NB4 (cell line): ENCODE measurements at regions not wholly inside any gene's neighbourhood (a gene's known extent, or its start where the extent isn't known, plus 50 kb on each side); places are given as distances from the start of the nearest gene placed in this dataset.

ENCODE experiments used
- DNase-seq: peaks from one replicate; pipeline ENCODE4 v3.0.0; 2010; ENCODE audit warnings: low read depth
- H3K4me3 ChIP-seq: one replicate; pipeline ENCODE4 v1.5.1; 2011; ENCODE audit warnings: mild to moderate bottlenecking, low read depth, low read length, moderate library complexity
- MAX ChIP-seq: IDR thresholded peaks from 2 replicates; pipeline ENCODE4 v1.6.1; 2011; ENCODE audit warnings: low read depth, low read length
- MYC ChIP-seq: IDR thresholded peaks from 2 replicates; pipeline ENCODE4 v1.6.1; 2011; ENCODE audit warnings: low read depth, low read length
- POLR2A ChIP-seq: IDR thresholded peaks from 2 replicates; pipeline ENCODE4 v1.6.1; 2011; ENCODE audit warnings: mild to moderate bottlenecking; ENCODE audit not compliant: insufficient read length; ENCODE audit errors: extremely low read depth
- TF ChIP-seq, protein P1 (sequence below): IDR thresholded peaks from one replicate; pipeline ENCODE4 v1.5.1; 2012; ENCODE audit warnings: low read depth, low read length

- H3K4me3 ChIP-seq, result no peak overlapping the region
- DNase-seq, result no peak
- TF ChIP-seq, protein P1, sequence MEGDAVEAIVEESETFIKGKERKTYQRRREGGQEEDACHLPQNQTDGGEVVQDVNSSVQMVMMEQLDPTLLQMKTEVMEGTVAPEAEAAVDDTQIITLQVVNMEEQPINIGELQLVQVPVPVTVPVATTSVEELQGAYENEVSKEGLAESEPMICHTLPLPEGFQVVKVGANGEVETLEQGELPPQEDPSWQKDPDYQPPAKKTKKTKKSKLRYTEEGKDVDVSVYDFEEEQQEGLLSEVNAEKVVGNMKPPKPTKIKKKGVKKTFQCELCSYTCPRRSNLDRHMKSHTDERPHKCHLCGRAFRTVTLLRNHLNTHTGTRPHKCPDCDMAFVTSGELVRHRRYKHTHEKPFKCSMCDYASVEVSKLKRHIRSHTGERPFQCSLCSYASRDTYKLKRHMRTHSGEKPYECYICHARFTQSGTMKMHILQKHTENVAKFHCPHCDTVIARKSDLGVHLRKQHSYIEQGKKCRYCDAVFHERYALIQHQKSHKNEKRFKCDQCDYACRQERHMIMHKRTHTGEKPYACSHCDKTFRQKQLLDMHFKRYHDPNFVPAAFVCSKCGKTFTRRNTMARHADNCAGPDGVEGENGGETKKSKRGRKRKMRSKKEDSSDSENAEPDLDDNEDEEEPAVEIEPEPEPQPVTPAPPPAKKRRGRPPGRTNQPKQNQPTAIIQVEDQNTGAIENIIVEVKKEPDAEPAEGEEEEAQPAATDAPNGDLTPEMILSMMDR, result no peak
- TF ChIP-seq POLR2A (no peak), MYC (no peak), MAX (no peak)
Measured at GRCh38 chr10:78968943-78969342, 99.8 kb upstream of the ZMIZ1 start.

DNA sequence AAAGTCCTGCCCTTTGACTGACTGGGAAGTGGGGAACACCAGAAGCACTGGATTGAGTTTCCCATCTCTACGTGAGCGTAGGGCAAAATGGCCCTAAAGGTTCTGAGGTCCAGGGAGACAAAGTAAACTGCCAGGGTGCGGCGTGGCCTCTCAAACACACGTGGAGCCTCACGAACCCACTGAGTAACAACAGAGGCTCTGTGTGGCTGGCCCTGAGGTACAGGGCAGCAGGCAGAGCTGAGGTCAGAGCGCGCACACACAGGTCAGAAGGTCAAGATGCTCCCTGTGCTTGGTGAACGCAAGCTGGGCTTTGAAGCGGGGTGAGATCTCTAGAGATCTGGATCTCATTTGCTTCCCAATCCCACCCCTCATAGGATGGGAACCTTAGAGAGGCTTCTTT, 99.0 kb upstream of the ZMIZ1 start:
- TF ChIP-seq, protein P1, result no peak
- TF ChIP-seq POLR2A, result no peak
- no peak for TF ChIP-seq MYC
- no peak for TF ChIP-seq MAX
- DNase-seq, result no peak
- no peak overlapping the region for H3K4me3 ChIP-seq

GRCh38 chr10:78970261-78970660, 98.5 kb upstream of the ZMIZ1 start:
- no peak for DNase-seq
- TF ChIP-seq MAX (no peak), MYC (no peak), POLR2A (no peak)
- TF ChIP-seq, protein P1, result no peak
- H3K4me3 ChIP-seq, result no peak overlapping the region

DNA sequence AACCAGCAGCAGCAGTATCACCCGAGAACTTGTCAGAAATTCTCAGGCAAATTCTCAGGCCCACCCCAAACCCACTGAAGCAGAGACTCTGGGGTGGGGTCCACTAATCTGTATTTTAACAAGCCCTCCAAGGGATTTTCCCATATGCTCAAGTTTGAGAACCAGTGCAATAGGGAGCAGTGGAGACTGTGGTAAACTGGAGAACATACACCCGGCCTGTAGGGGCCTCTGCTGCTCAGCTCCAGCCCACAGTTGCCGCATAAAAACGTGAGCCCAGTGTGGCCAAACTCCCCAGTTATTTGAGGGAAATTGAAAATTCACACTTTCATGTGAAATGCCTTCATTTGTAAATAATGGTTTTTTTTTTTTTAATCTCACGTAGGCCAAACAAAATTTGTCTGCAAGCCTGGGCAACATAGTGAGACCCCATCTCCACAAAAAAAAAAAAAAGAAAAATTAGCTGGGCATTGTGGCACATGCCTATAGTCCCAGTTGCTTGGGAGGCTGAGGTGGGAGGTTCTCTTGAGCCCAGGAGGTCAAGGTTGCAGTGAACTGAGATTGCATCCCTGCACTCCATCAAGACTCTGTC, 97.6 kb upstream of the ZMIZ1 start:
- no peak overlapping the region for H3K4me3 ChIP-seq
- no peak for DNase-seq
- TF ChIP-seq MYC (no peak), POLR2A (no peak), MAX (no peak)
- TF ChIP-seq, protein P1, result no peak

DNA sequence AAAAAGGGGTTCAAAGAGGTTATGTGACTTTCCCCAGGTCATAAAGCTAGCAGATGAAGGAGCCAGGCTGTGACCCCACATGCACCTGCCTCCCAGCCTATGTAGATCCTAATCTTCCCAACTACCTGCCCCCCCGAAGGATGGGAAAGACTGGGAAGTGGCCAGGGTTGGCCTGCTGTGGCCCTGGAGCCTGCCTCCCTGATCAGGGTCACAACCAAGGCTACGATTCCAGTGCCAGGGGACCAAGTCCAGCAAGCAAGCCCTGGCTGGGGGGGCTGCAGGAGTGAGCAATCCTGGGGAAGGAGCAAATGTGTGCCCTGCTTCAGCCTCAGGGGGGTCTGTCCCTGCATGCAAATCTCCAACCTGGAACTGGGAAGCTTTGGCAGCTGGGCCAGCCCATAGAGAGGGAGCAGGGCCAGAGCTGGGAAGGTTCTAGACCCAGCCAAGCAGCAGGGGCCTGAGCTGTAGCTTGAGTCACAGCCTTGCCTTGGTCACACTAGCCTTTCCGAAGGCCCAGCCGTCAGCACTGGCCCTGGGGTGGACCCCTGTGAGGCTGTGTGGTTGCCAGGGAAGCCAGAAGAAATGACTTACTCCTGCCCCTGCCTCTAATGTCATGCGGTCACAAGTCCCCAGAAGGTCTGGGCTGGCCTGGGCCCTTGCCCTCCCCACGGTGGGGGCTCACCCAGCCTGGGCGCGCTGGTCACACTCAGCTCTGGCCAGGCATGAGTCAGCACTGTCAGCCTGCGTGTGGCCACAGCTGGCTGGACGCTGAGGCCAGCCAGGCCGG, 96.4 kb upstream of the ZMIZ1 start:
- TF ChIP-seq, protein P1, result no peak
- TF ChIP-seq MYC, result no peak
- no peak for TF ChIP-seq POLR2A
- peak; percentile 22 for DNase-seq

More for the DNA sequence above, 96.4 kb upstream of the ZMIZ1 start:
- H3K4me3 ChIP-seq, result no peak overlapping the region
